ENCODE measurements at regions not wholly inside any gene's neighbourhood (a gene's known extent, or its start where the extent isn't known, plus 50 kb on each side); places are given as distances from the start of the nearest gene placed in this dataset.

- TF ChIP-seq CTCF (IDR thresholded peaks at IDR 0.05) (no peak), POLR2A (IDR thresholded peaks at IDR 0.05) (no peak), EP300 (IDR thresholded peaks at IDR 0.05) (no peak)
Measured at GRCh38 chr6:126955621-126956020, 162.8 kb upstream of the RSPO3 start.
